H9 (cell line): ENCODE measurements at regions not wholly inside any gene's neighbourhood (a gene's known extent, or its start where the extent isn't known, plus 50 kb on each side); places are given as distances from the start of the nearest gene placed in this dataset.

Source experiments
- DNase-seq: peaks from one replicate; pipeline ENCODE4 v3.0.0-alpha.2; 2017
- H2AFZ ChIP-seq: one replicate; pipeline ENCODE4 v1.6.1; 2013; ENCODE audit warnings: mild to moderate bottlenecking, low read length, control low read depth, moderate library complexity
- H2AK5ac ChIP-seq: 2 replicates; pipeline ENCODE4 v1.6.1; 2013; ENCODE audit warnings: low read length, control low read depth, mixed read lengths; ENCODE audit not compliant: insufficient read length
- H2BK120ac ChIP-seq: one replicate; pipeline ENCODE4 v1.6.1; 2013; ENCODE audit warnings: low read depth, mild to moderate bottlenecking, low read length, control low read depth, inconsistent platforms; ENCODE audit not compliant: poor library complexity, severe bottlenecking
- H2BK12ac ChIP-seq: 2 replicates; pipeline ENCODE4 v1.6.1; 2013; ENCODE audit warnings: low read length, control low read depth, mixed read lengths, low read depth; ENCODE audit not compliant: insufficient read length
- H2BK15ac ChIP-seq: 2 replicates; pipeline ENCODE4 v1.6.1; 2013; ENCODE audit warnings: low read depth, low read length, control low read depth
- H2BK20ac ChIP-seq: one replicate; pipeline ENCODE4 v1.6.1; 2013; ENCODE audit warnings: low read depth, mild to moderate bottlenecking, low read length, control low read depth, inconsistent platforms; ENCODE audit not compliant: poor library complexity, severe bottlenecking
- H2BK5ac ChIP-seq: 2 replicates; pipeline ENCODE4 v1.6.1; 2013; ENCODE audit warnings: low read length, control low read depth, mixed read lengths; ENCODE audit not compliant: insufficient read length
- H3K14ac ChIP-seq: 2 replicates; pipeline ENCODE4 v1.6.1; 2013; ENCODE audit warnings: low read length, control low read depth; ENCODE audit not compliant: insufficient read depth
- H3K18ac ChIP-seq: 2 replicates; pipeline ENCODE4 v1.6.1; 2013; ENCODE audit warnings: low read depth, mild to moderate bottlenecking, mixed read lengths, low read length, control low read depth; ENCODE audit not compliant: insufficient read length
- H3K23ac ChIP-seq: 2 replicates; pipeline ENCODE4 v1.6.1; 2013; ENCODE audit warnings: low read length, control low read depth, mixed read lengths, low read depth; ENCODE audit not compliant: insufficient read length
- H3K23me2 ChIP-seq: 2 replicates; pipeline ENCODE4 v1.6.1; 2013; ENCODE audit warnings: low read depth, mild to moderate bottlenecking, mixed read lengths, low read length, control low read depth; ENCODE audit not compliant: insufficient read length, poor library complexity, severe bottlenecking
- H3K27ac ChIP-seq: 2 replicates; pipeline ENCODE4 v1.5.1; 2013; ENCODE audit warnings: low read length, control low read depth, mixed read lengths, low read depth; ENCODE audit not compliant: insufficient read length
- H3K27me3 ChIP-seq: 2 replicates; pipeline ENCODE4 v1.6.1; 2013; ENCODE audit warnings: low read length, control low read depth, inconsistent platforms; ENCODE audit not compliant: insufficient read depth
- H3K4ac ChIP-seq: 2 replicates; pipeline ENCODE4 v1.6.1; 2013; ENCODE audit warnings: low read depth, mild to moderate bottlenecking, control low read depth, inconsistent platforms, low read length, moderate library complexity
- H3K4me1 ChIP-seq: 2 replicates; pipeline ENCODE4 v1.6.1; 2013; ENCODE audit warnings: low read length, control low read depth, inconsistent platforms; ENCODE audit not compliant: insufficient read depth
- H3K4me2 ChIP-seq: 2 replicates; pipeline ENCODE4 v1.6.1; 2013; ENCODE audit warnings: low read length, control low read depth, mixed read lengths; ENCODE audit not compliant: insufficient read length, insufficient read depth
- H3K56ac ChIP-seq: 2 replicates; pipeline ENCODE4 v1.6.1; 2013; ENCODE audit warnings: low read depth, mild to moderate bottlenecking, mixed read lengths, low read length, control low read depth; ENCODE audit not compliant: insufficient read length
- H3K79me1 ChIP-seq: 2 replicates; pipeline ENCODE4 v1.6.1; 2013; ENCODE audit warnings: low read depth, mild to moderate bottlenecking, moderate library complexity, low read length, control low read depth, inconsistent platforms; ENCODE audit not compliant: insufficient read depth, poor library complexity, severe bottlenecking
- H3K79me2 ChIP-seq: 2 replicates; pipeline ENCODE4 v1.6.1; 2013; ENCODE audit warnings: low read length, control low read depth, inconsistent platforms; ENCODE audit not compliant: insufficient read depth
- H3K9ac ChIP-seq: 2 replicates; pipeline ENCODE4 v1.6.1; 2013; ENCODE audit warnings: low read length, control low read depth, mixed read lengths; ENCODE audit not compliant: insufficient read length; ENCODE audit errors: extremely low read depth
- H3K9me3 ChIP-seq: one replicate; pipeline ENCODE4 v1.6.1; 2013; ENCODE audit warnings: low read depth, low read length, inconsistent platforms; ENCODE audit not compliant: control insufficient read depth
- H3T11ph ChIP-seq: one replicate; pipeline ENCODE4 v1.6.1; 2013; ENCODE audit warnings: mild to moderate bottlenecking, low read length, control low read depth, inconsistent platforms
- H4K20me1 ChIP-seq: one replicate; pipeline ENCODE4 v1.6.1; 2013; ENCODE audit not compliant: control insufficient read depth, insufficient read length, insufficient read depth
- H4K5ac ChIP-seq: 2 replicates; pipeline ENCODE4 v1.6.1; 2013; ENCODE audit warnings: low read depth, mild to moderate bottlenecking, mixed read lengths, low read length, control low read depth; ENCODE audit not compliant: insufficient read length
- H4K8ac ChIP-seq: replicated peaks from 2 replicates; pipeline ENCODE4 v1.6.1; 2013; ENCODE audit warnings: low read length, control low read depth, mixed read lengths, low read depth; ENCODE audit not compliant: insufficient read length
- H4K91ac ChIP-seq: 2 replicates; pipeline ENCODE4 v1.6.1; 2013; ENCODE audit warnings: low read depth, mild to moderate bottlenecking, moderate library complexity, mixed read lengths, low read length, control low read depth; ENCODE audit not compliant: insufficient read length
- H3K27ac Mint-ChIP-seq, 3 experiments: 2 replicates in 2 of 3; 3 replicates in 1 of 3; pipeline ENCODE4 v1.8.0; 2020 to 2021; ENCODE audit warnings: mixed read lengths in 3 of 3, mild to moderate bottlenecking in 1 of 3, moderate library complexity in 1 of 3
- H3K27me3 Mint-ChIP-seq: 2 replicates; pipeline ENCODE4 v1.8.0; 2021; ENCODE audit warnings: low read depth, mild to moderate bottlenecking, moderate library complexity, mixed read lengths
- H3K36me3 Mint-ChIP-seq, 3 experiments: 2 replicates in 2 of 3; 3 replicates in 1 of 3; pipeline ENCODE4 v1.8.0; 2020 to 2021; ENCODE audit warnings: low read depth in 3 of 3, mixed read lengths in 3 of 3; ENCODE audit not compliant: insufficient read depth in 1 of 3
- H3K4me1 Mint-ChIP-seq, 2 experiments: 2 replicates each; pipeline ENCODE4 v1.8.0; 2020; ENCODE audit warnings: mixed read lengths in 2 of 2
- H3K4me3 Mint-ChIP-seq, 2 experiments: 2 replicates in 1 of 2; 3 replicates in 1 of 2; pipeline ENCODE4 v1.8.0; 2020 to 2021; ENCODE audit warnings: mild to moderate bottlenecking in 2 of 2, mixed read lengths in 2 of 2, moderate library complexity in 1 of 2
- H3K9me3 Mint-ChIP-seq, 2 experiments: 2 replicates in 1 of 2; 3 replicates in 1 of 2; pipeline ENCODE4 v1.8.0; 2020; ENCODE audit warnings: mild to moderate bottlenecking in 2 of 2, mixed read lengths in 2 of 2, moderate library complexity in 1 of 2
- CTCF ChIP-seq: fragments of 200-600 bp; sonication (generic); conservative IDR thresholded peaks from 3 replicates; pipeline ENCODE4 v1.8.0; 2021; ENCODE audit warnings: antibody characterized with exemption, mild to moderate bottlenecking
- WGBS: extraction: QIAGEN DNeasy Blood & Tissue Kit; methylation state at CpG from one replicate; pipeline ENCODE4 v1.1.7; 2013; ENCODE audit warnings: missing lambda C conversion rate, low lambda C conversion rate, mixed read lengths; ENCODE audit not compliant: insufficient read length; ENCODE audit errors: extremely low coverage; 5-methylcytosine and 5-hydroxymethylcytosine counted together

GRCh38 chr19:56960959-56961543 lies 120.5 kb upstream of the PEG3 start:
- no peak overlapping the region for H3K56ac ChIP-seq
- H3K9me3 ChIP-seq, result peaks cover 90% of the 10 kb centered on the region
- no peak overlapping the region for H2BK120ac ChIP-seq
- Mint-ChIP-seq H3K4me1 (no peaks in the 10 kb centered on the region), H3K36me3 (peaks cover 22 to 45% (median 29%) of the 10 kb centered on the region in 3 experiments), H3K4me3 (no peak overlapping the region), H3K27ac (no peak overlapping the region), H3K27me3 (peaks cover 9% of the 10 kb centered on the region), H3K9me3 (peaks cover 89 to 96% of the 10 kb centered on the region in 2 experiments)
- H2BK15ac ChIP-seq, result no peak overlapping the region
- no peaks in the 10 kb centered on the region for H3K4me1 ChIP-seq
- no peak overlapping the region for H2AFZ ChIP-seq
- H3K23me2 ChIP-seq, result no peaks in the 10 kb centered on the region
- no peak overlapping the region for H2BK5ac ChIP-seq
- no peak overlapping the region for H2BK12ac ChIP-seq
- no peak overlapping the region for H2AK5ac ChIP-seq
- H4K91ac ChIP-seq, result no peak overlapping the region
- H3K23ac ChIP-seq, result no peak overlapping the region
- no peak for TF ChIP-seq CTCF
- H3K9ac ChIP-seq, result no peak overlapping the region
- no peak for DNase-seq
- H3K27ac ChIP-seq, result no peak overlapping the region
- H2BK20ac ChIP-seq, result no peak overlapping the region
- H3T11ph ChIP-seq, result no peak overlapping the region
- no peaks in the 10 kb centered on the region for H3K79me1 ChIP-seq
- H4K20me1 ChIP-seq, result peaks cover 3% of the 10 kb centered on the region
- H3K79me2 ChIP-seq, result no peaks in the 10 kb centered on the region
- no peak overlapping the region for H4K5ac ChIP-seq
- no peak overlapping the region for H4K8ac ChIP-seq
- no peaks in the 10 kb centered on the region for H3K27me3 ChIP-seq
- H3K4me2 ChIP-seq, result no peak overlapping the region
- WGBS, result no CpG with 5 or more reads among the region's 7 CpGs
- H3K18ac ChIP-seq, result no peak overlapping the region
- no peak overlapping the region for H3K4ac ChIP-seq
- no peak overlapping the region for H3K14ac ChIP-seq
